ENCODE measurements at regions not wholly inside any gene's neighbourhood (a gene's known extent, or its start where the extent isn't known, plus 50 kb on each side); places are given as distances from the start of the nearest gene placed in this dataset.
A peak's percentile ranks its signal among the peaks of the same experiment; 100 is the strongest.

DNA sequence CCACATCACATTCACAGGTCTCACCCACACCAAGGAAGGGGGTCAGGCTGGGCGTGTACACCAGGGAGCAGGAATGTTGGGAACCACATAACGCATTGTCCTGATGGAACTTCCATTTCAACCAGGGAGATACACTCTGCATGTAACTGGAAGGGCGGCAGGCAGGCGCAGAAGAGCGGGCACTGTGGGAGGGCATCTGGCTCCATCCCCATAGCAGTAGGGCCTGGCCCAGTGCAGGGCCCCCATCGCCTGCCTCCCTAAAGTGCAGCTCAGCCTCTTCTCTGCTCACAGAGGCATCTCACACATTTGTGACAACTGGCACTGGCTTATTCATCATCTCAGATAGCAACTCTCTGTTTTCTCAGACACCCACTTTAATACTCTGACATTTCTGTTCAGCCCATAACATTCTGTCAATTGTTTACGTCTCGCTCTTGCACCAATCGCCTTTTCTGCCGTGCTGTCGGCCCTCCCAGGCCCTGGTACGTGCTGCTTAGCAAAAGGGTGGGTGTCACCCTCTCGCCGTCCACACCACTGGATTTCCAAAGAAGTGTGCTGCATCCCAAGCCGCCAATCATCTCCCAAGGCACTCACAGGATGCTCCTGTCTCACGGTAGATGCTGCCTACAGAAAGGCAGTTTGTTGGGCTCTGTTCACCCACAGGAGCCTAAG is 353.3 kb upstream of the ZNF507 start (continued):
- TF ChIP-seq CTCF (IDR thresholded peaks at IDR 0.05; ENCODE audit: low read depth, low read length, missing input control) (no peak), HNF4A (conservative IDR thresholded peaks at IDR 0.05) (no peak), RAD21 (IDR thresholded peaks at IDR 0.05) (no peak), HNF4G (IDR thresholded peaks at IDR 0.05) (no peak)
- TF ChIP-seq, protein P1, sequence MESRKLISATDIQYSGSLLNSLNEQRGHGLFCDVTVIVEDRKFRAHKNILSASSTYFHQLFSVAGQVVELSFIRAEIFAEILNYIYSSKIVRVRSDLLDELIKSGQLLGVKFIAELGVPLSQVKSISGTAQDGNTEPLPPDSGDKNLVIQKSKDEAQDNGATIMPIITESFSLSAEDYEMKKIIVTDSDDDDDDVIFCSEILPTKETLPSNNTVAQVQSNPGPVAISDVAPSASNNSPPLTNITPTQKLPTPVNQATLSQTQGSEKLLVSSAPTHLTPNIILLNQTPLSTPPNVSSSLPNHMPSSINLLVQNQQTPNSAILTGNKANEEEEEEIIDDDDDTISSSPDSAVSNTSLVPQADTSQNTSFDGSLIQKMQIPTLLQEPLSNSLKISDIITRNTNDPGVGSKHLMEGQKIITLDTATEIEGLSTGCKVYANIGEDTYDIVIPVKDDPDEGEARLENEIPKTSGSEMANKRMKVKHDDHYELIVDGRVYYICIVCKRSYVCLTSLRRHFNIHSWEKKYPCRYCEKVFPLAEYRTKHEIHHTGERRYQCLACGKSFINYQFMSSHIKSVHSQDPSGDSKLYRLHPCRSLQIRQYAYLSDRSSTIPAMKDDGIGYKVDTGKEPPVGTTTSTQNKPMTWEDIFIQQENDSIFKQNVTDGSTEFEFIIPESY (IDR thresholded peaks at IDR 0.05), result no peak

- WGBS, result 84% methylated on average over 3 of the region's 3 CpGs
- Histone ChIP-seq H3K9ac (ENCODE audit: low read depth in 1 of 2, low read length in 2 of 2) (no peak overlapping the region), H3K27me3 (ENCODE audit: control insufficient read depth in 4 of 4, insufficient read depth in 4 of 4, low read length in 3 of 4) (no peaks in the 10 kb centered on the region), H3K9me3 (ENCODE audit: control insufficient read depth in 4 of 4, low read length in 3 of 4) (no peaks in the 10 kb centered on the region), H3K27ac (ENCODE audit: low read depth in 1 of 2, low read length in 2 of 2) (no peak overlapping the region), H3K36me3 (ENCODE audit: control insufficient read depth in 4 of 4, insufficient read depth in 3 of 4, low read depth in 1 of 4, low read length in 3 of 4) (no peaks in the 10 kb centered on the region), H3K4me3 (ENCODE audit: low read depth in 1 of 3, low read length in 3 of 3) (no peak overlapping the region), H3K4me1 (ENCODE audit: control insufficient read depth in 4 of 4, insufficient read depth in 4 of 4, low read length in 3 of 4) (no peaks in the 10 kb centered on the region)
- peak; percentile 14 for DNase-seq (ENCODE audit: low spot score)
- TF ChIP-seq JUND (IDR thresholded peaks at IDR 0.05), result no peak
- TF ChIP-seq FOXA1 (IDR thresholded peaks at IDR 0.05), result no peak
- TF ChIP-seq FOXA2 (IDR thresholded peaks at IDR 0.05), result no peak
- no peak for TF ChIP-seq YY1 (IDR thresholded peaks at IDR 0.05)
- no peak for TF ChIP-seq RAD21 (IDR thresholded peaks at IDR 0.05)
- TF ChIP-seq, protein P1 (IDR thresholded peaks at IDR 0.05), result no peak
- TF ChIP-seq REST (IDR thresholded peaks at IDR 0.05), result no peak
- TF ChIP-seq, protein P2, sequence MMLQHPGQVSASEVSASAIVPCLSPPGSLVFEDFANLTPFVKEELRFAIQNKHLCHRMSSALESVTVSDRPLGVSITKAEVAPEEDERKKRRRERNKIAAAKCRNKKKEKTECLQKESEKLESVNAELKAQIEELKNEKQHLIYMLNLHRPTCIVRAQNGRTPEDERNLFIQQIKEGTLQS (IDR thresholded peaks at IDR 0.05), result no peak
- no peak for TF ChIP-seq SP1 (IDR thresholded peaks at IDR 0.05)
- TF ChIP-seq GABPA (IDR thresholded peaks at IDR 0.05 in 1 of 2, conservative IDR thresholded peaks at IDR 0.05 in 1 of 2), result no peak
- TF ChIP-seq MAX (IDR thresholded peaks at IDR 0.05), result no peak
- TF ChIP-seq EGR1 (IDR thresholded peaks at IDR 0.05; ENCODE audit: low read depth in 2 of 2), result no peak
- TF ChIP-seq NR2F2 (IDR thresholded peaks at IDR 0.05), result no peak
- no peak for TF ChIP-seq TAF1 (conservative IDR thresholded peaks at IDR 0.05)
- TF ChIP-seq HNF4G (IDR thresholded peaks at IDR 0.05), result no peak
- no peak for TF ChIP-seq RXRA (IDR thresholded peaks at IDR 0.05)
- no peak for TF ChIP-seq HNF4A (conservative IDR thresholded peaks at IDR 0.05)
Observed at GRCh38 chr19:31992750-31993149, 352.7 kb upstream of the ZNF507 start.
